Stimulated activated naive CD4-positive, alpha-beta T cell treated with Interleukin-2 at 50 U/mL for 16 hours (primary cell): ENCODE measurements at regions not wholly inside any gene's neighbourhood (a gene's known extent, or its start where the extent isn't known, plus 50 kb on each side); places are given as distances from the start of the nearest gene placed in this dataset.
"Not testable (repeated sequence)": the region's sequence is repeated elsewhere in the genome, so short reads cannot be mapped to it uniquely, and the experiment has no call there.

ENCODE experiments used
- DNase-seq: peaks from one replicate; lab custom pipeline; 2025; lab: John Stamatoyannopoulos, UW

DNA sequence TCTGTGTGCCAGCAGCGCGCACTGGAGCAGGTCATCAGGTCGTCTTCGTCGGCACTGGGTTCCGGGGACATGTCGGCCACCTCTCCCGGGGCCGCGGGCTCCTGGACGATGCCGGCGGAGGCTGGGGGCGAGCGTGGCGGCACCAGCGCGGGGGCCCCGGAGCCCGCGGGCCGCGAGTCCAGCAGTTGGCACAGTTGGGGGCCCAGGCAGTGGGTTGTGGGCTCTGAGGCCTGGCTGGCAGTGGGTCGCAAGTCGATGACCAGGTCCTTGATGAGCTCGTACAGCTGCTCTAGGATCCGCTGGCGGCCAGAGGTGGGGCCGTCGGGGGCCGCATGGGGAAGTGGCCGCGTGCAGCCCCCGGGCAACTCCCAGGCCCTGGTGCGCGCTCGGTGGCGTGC is 300.5 kb downstream of the CCDC74A start:
- no peak for DNase-seq

- DNase-seq, result not testable (repeated sequence)
These were observed 301.2 kb downstream of the CCDC74A start for GRCh38 chr2:131828633-131829455.

DNA sequence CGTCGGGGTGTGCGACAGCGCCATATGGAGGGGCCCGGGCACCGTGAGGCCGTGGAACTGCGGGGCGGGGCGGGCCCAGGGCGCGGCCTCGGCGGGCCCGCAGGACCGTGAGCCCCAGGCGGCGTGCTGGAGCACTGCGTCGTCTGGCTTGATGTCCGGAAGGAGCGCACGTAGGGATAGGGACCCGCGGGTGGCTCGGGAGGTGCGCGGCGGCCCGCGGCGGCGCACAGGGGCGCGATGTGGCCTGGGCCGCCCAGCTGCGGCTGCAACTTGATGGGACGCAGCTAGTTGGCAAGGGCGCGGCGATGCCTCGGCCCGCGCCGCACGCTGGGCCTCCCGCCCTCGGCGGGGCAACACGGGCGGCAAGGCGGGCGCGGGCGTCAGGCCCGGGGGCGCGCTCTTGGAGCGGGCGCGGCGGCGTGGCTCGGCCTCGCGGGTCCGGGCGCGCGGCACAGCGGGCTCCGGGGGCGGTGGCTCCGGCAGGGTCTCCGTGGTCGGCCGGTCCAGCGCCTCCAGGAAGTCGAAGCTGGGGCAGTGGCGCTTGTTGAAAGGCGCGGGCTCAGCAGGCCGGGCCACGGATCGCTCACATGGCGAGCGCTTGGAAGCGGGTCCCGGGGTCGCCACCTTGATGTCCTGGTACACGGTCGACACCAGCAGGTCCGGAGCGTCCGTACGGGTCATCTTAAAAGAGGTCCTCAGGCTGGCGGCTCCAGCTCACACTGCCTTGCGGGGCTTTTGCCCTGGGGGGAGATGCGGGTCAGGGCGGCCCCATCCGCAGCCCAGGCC is 302.0 kb downstream of the CCDC74A start:
- DNase-seq, result not testable (repeated sequence)

DNA sequence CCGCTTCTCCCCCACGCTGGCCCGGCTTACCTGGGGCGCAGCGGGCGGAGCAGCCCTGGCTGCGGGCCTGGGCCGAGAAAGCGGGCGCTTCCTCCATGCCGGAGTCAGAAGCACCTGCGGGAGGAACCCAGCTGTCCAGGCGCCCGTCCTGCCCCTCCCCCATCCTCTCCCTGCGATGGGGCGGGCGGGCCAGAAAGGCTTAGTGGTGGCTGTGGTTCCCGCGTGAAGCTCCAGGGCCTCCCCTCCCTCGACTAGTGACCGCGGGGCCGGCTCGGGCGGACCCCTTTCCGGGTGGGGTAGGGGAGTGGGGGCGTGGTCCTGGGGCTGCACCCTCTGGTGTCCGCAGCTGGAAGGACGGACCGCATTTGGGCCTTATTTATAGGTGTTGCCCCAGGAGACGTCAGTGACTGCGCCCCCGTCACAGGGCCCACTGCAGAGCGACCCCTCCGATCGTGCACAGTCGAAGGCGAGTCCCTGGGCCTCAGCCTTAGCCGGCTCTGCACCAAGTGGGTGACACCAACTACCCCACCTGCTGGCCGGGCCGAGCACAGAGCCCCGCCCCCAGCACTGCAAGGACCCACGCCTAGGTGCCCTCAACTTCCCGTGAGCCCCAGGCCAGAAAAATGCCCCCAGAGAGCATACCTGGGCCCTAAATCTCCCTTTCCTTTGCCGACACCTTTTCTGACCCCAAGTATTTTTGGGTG is 302.7 kb downstream of the CCDC74A start:
- DNase-seq, result not testable (repeated sequence)

GRCh38 chr2:131830946-131831310 is 303.2 kb downstream of the CCDC74A start:
- DNase-seq, result not testable (repeated sequence)

GRCh38 chr2:131831450-131832208 is 303.9 kb downstream of the CCDC74A start:
- DNase-seq, result not testable (repeated sequence)

- not testable (repeated sequence) for DNase-seq
These were observed 304.6 kb downstream of the CCDC74A start for GRCh38 chr2:131832209-131832780.

DNA sequence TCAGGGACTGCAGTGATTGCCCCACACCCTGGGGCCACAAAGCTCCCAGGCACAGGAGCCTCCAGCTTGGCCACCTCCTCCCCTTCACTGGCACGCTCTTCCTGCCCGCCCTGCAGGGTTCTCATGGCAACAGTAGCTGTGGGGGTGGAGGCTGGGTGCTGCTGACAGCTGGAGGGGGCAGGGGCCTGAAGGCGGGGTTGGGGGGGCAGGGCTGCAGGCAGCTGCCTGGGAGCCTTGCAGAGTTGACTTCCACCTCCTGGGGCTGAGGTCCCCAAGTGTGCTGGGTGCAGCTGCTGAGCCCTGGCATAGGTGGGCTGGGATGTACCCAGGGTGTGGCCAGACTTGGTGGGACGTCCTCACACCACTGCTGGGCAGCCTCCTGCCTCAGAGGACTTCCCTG is 305.2 kb downstream of the CCDC74A start:
- DNase-seq, result not testable (repeated sequence)

- not testable (repeated sequence) for DNase-seq
These were observed 305.9 kb downstream of the CCDC74A start for GRCh38 chr2:131833367-131834202.

DNA sequence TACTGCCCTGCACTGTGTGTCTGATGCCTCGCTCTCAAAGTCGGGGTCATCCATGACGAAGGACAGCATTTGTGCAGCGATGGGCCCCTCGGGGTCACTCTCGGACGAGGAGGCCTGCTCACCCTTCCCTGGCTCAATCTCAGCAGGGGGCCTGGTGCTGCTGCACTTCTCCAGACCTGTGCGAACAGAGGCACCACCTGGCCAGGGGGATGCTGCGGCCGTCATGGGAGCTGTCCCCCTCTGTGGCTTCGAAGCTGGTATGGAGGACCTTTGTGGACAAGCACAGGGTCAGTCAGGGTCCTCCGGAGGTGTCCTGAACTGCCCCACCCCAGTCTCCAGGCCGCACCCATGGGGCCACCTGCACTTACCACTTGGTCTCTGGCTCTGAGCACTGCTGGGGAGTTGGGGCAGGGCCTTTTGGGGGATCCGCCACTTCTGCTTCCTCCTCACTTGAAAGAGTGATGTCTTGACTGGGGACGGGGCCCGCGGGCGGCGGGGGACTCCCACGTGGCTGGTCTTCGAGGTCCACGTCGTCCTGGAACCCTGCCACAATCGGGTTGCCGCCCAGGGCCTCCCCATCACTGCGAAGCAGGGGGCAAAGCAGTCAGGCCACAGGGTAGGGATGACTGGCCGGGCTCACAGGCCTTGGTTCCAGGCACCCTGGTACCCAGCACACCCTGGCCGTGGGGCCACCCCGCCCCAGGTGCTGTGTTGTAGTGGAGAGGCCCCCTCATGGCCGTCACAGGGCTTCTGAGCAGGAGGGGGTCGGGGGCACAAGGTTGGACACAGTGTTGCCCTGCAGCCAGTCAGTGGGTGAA is 306.7 kb downstream of the CCDC74A start:
- DNase-seq, result not testable (repeated sequence)

- DNase-seq, result not testable (repeated sequence)
These were observed 307.3 kb downstream of the CCDC74A start for GRCh38 chr2:131835022-131835421.

- DNase-seq, result no peak
These were observed 308.0 kb downstream of the CCDC74A start for GRCh38 chr2:131835621-131836091.

DNA sequence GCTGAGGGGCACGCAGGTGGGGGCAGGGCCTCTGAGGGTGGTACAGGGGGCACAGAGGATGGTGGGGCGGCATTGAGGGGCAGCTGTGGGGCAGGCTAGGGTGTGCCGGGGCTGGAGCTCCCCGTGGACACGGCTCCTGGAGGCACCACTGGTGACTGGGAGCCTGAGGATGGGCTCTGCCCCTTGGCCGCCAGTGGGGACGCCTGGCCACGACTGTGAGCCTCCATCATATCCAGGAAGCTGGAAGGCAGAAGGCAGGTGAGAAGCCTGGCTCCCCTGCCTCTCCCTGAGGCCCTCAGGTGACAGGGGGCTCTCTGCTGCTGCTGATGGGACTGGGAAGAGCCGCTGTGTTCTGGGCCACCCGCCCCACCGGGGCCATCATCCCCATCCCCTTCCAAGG is 308.4 kb downstream of the CCDC74A start:
- DNase-seq, result not testable (repeated sequence)

GRCh38 chr2:131844044-131844443 is 316.4 kb downstream of the CCDC74A start:
- not testable (repeated sequence) for DNase-seq

DNA sequence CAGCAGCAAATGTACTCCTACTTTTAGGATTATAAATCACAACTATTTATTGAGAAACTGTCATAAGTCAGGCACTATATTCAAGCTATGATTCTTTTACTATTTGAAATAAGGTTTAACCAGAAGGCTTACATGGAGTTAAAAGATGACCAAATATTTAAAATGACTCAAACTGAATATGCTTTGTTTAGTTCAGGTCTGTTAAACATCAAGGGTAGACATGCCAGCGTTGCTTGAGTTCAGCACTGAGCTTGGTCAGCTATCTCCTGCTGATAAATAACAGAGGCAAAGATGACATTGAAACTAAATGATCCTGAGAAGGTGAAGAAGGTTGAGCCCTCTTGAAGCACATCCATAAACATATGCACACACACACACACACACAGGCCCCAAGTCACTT is 305.6 kb downstream of the ANKRD30BL start:
- DNase-seq, result not testable (repeated sequence)

GRCh38 chr2:131858197-131858596 is 303.6 kb downstream of the ANKRD30BL start:
- not testable (repeated sequence) for DNase-seq
